Smooth muscle cell (in vitro differentiated cells): ENCODE measurements at regions not wholly inside any gene's neighbourhood (a gene's known extent, or its start where the extent isn't known, plus 50 kb on each side); places are given as distances from the start of the nearest gene placed in this dataset.

Source experiments
- DNase-seq: peaks from one replicate; lab custom pipeline; 2025; ENCODE audit not compliant: unreplicated experiment; lab: John Stamatoyannopoulos, UW
- H2AFZ ChIP-seq: fragments of 200-600 bp; sonication (generic); 2 replicates; pipeline ENCODE4 v1.6.0; 2016; ENCODE audit warnings: antibody characterized with exemption, low read depth, mild to moderate bottlenecking
- H3F3A ChIP-seq: fragments of 200-600 bp; sonication (generic); 2 replicates; pipeline ENCODE4 v1.6.0; 2017; ENCODE audit warnings: antibody characterized with exemption, low read depth
- H3K27ac ChIP-seq: fragments of 200-600 bp; sonication (generic); 2 replicates; pipeline ENCODE4 v1.5.1; 2016; ENCODE audit warnings: low read depth, mild to moderate bottlenecking
- H3K27me3 ChIP-seq: fragments of 200-600 bp; sonication (generic); 2 replicates; pipeline ENCODE4 v1.6.1; 2016; ENCODE audit warnings: low read depth, mild to moderate bottlenecking
- H3K36me3 ChIP-seq: fragments of 200-600 bp; sonication (generic); 2 replicates; pipeline ENCODE4 v1.5.1; 2016; ENCODE audit warnings: low read depth
- H3K4me1 ChIP-seq: fragments of 200-600 bp; sonication (generic); 2 replicates; pipeline ENCODE4 v1.5.1; 2016; ENCODE audit warnings: low read depth
- H3K4me2 ChIP-seq: fragments of 200-600 bp; sonication (generic); 2 replicates; pipeline ENCODE4 v1.6.0; 2016; ENCODE audit warnings: mild to moderate bottlenecking
- H3K4me3 ChIP-seq: fragments of 200-600 bp; sonication (generic); 2 replicates; pipeline ENCODE4 v1.5.1; 2016; ENCODE audit warnings: mild to moderate bottlenecking
- H3K79me2 ChIP-seq: fragments of 200-600 bp; sonication (generic); 2 replicates; pipeline ENCODE4 v1.6.0; 2016; ENCODE audit warnings: low read depth, mild to moderate bottlenecking
- H3K9ac ChIP-seq: fragments of 200-600 bp; sonication (generic); 2 replicates; pipeline ENCODE4 v1.6.0; 2016; ENCODE audit warnings: low read depth
- H3K9me3 ChIP-seq: fragments of 200-600 bp; sonication (generic); replicated peaks from 2 replicates; pipeline ENCODE4 v1.5.1; 2016; ENCODE audit warnings: low read depth
- H4K20me1 ChIP-seq: fragments of 200-600 bp; sonication (generic); 2 replicates; pipeline ENCODE4 v1.6.0; 2016; ENCODE audit warnings: low read depth
- CTCF ChIP-seq: fragments of 200-600 bp; sonication (generic); IDR thresholded peaks from 2 replicates; pipeline ENCODE4 v1.5.1; 2017; ENCODE audit warnings: borderline replicate concordance, mild to moderate bottlenecking, antibody characterized with exemption; ENCODE audit not compliant: insufficient read depth, poor library complexity, severe bottlenecking
- WGBS: methylation state at CpG from one replicate; pipeline ENCODE4 v1.1.7; 2016; ENCODE audit warnings: low lambda C conversion rate; 5-methylcytosine and 5-hydroxymethylcytosine counted together

GRCh38 chr6:26197933-26198721, 110.9 kb downstream of the HFE start:
- H3F3A ChIP-seq, result peaks cover 17% of the 10 kb centered on the region
- peak overlapping the region; percentile 91 for H3K27ac ChIP-seq
- H3K9ac ChIP-seq, result peak overlapping the region; percentile 73
- peaks cover 3% of the 10 kb centered on the region for H3K79me2 ChIP-seq
- no peaks in the 10 kb centered on the region for H3K27me3 ChIP-seq
- peak overlapping the region; percentile 79 for H3K4me3 ChIP-seq
- no peaks in the 10 kb centered on the region for H3K36me3 ChIP-seq
- peaks cover 16% of the 10 kb centered on the region for H3K4me1 ChIP-seq
- WGBS, result under 1% methylated on average over 26 of the region's 26 CpGs
- peaks cover 8% of the 10 kb centered on the region for H4K20me1 ChIP-seq
- TF ChIP-seq CTCF, result no peak
- peak overlapping the region; percentile 4 for H2AFZ ChIP-seq
- peak overlapping the region; percentile 92 for H3K4me2 ChIP-seq
- DNase-seq, result no peak
- no peaks in the 10 kb centered on the region for H3K9me3 ChIP-seq

- H3K4me2 ChIP-seq, result peak overlapping the region; percentile 92
- peak overlapping the region; percentile 73 for H3K9ac ChIP-seq
- H3K4me1 ChIP-seq, result peaks cover 21% of the 10 kb centered on the region
- H3K27me3 ChIP-seq, result no peaks in the 10 kb centered on the region
- no peak for DNase-seq
- H2AFZ ChIP-seq, result peak overlapping the region; percentile 4
- peaks cover 8% of the 10 kb centered on the region for H4K20me1 ChIP-seq
- H3K27ac ChIP-seq, result peak overlapping the region; percentile 91
- H3K9me3 ChIP-seq, result no peaks in the 10 kb centered on the region
- peak overlapping the region; percentile 79 for H3K4me3 ChIP-seq
- H3F3A ChIP-seq, result peaks cover 19% of the 10 kb centered on the region
- 1% methylated on average over 12 of the region's 12 CpGs for WGBS
- H3K36me3 ChIP-seq, result no peaks in the 10 kb centered on the region
- no peak for TF ChIP-seq CTCF
- peaks cover 3% of the 10 kb centered on the region for H3K79me2 ChIP-seq
Measured at GRCh38 chr6:26198722-26199056, 111.5 kb downstream of the HFE start.

GRCh38 chr6:26199057-26199772, 112.0 kb downstream of the HFE start:
- Histone ChIP-seq H3K4me1 (peaks cover 23% of the 10 kb centered on the region), H3K4me3 (peak overlapping the region; percentile 79), H3K4me2 (peak overlapping the region; percentile 92), H3K9me3 (no peaks in the 10 kb centered on the region), H3K36me3 (no peaks in the 10 kb centered on the region), H2AFZ (no peak overlapping the region), H3K27ac (peak overlapping the region; percentile 91), H3F3A (peaks cover 23% of the 10 kb centered on the region), H3K79me2 (peaks cover 3% of the 10 kb centered on the region), H3K27me3 (no peaks in the 10 kb centered on the region), H3K9ac (peak overlapping the region; percentile 73), H4K20me1 (peaks cover 8% of the 10 kb centered on the region)
- peak; percentile 28 for DNase-seq
- no peak for TF ChIP-seq CTCF
- WGBS, result under 1% methylated on average over 42 of the region's 42 CpGs
